ENCODE measurements at regions not wholly inside any gene's neighbourhood (a gene's known extent, or its start where the extent isn't known, plus 50 kb on each side); places are given as distances from the start of the nearest gene placed in this dataset.

DNA sequence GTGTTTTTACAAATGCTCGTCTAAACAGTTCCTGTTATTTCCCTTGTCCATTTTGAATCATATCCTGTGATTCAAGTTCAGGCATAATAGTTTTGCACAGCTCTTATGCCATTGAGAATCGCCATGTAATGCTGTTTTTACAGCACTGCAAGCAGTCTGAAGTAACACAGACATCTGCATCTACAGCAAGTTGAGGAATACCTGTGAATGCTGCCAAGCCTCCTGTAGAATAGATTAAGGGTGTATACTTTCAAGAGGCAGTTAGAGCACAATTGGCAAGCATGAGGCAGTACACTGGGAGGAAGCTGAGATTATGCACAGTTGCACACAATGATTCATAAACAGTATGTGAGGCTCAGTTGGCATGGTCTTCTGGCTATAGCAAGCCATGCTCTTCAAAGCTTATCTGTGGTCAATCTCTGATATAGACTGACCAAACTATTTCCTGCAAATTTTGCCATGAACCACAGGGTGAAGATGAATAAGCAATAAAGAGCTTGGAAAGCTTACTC lies 121.9 kb upstream of the AKR1E2 start:
- ATAC-seq (ENCODE audit: low read depth) (no peak), DNase-seq (no peak)
- Mint-ChIP-seq H3K27me3 (peaks cover 4% of the 10 kb centered on the region), H3K4me3 (no peak overlapping the region), H3K9me3 (ENCODE audit: insufficient read depth) (no peaks in the 10 kb centered on the region), H3K27ac (no peak overlapping the region), H3K4me1 (peaks cover 6% of the 10 kb centered on the region)
- no peaks in the 10 kb centered on the region for H3K79me2 ChIP-seq (ENCODE audit: control insufficient read depth, insufficient read depth, low read length)
- 30% methylated on average over 2 of the region's 2 CpGs for WGBS (ENCODE audit: insufficient coverage)
- no peak for TF ChIP-seq EZH2 (IDR thresholded peaks at IDR 0.05; ENCODE audit: borderline replicate concordance, insufficient read depth, low read depth, low read length, poor library complexity, severe bottlenecking)
- TF ChIP-seq, protein P1, sequence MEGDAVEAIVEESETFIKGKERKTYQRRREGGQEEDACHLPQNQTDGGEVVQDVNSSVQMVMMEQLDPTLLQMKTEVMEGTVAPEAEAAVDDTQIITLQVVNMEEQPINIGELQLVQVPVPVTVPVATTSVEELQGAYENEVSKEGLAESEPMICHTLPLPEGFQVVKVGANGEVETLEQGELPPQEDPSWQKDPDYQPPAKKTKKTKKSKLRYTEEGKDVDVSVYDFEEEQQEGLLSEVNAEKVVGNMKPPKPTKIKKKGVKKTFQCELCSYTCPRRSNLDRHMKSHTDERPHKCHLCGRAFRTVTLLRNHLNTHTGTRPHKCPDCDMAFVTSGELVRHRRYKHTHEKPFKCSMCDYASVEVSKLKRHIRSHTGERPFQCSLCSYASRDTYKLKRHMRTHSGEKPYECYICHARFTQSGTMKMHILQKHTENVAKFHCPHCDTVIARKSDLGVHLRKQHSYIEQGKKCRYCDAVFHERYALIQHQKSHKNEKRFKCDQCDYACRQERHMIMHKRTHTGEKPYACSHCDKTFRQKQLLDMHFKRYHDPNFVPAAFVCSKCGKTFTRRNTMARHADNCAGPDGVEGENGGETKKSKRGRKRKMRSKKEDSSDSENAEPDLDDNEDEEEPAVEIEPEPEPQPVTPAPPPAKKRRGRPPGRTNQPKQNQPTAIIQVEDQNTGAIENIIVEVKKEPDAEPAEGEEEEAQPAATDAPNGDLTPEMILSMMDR (IDR thresholded peaks at IDR 0.05): no peak
- H3K4me3 ChIP-seq (ENCODE audit: control extremely low read depth in 1 of 5, extremely low read depth in 1 of 5, insufficient read depth in 1 of 5, low read depth in 2 of 5, low read length in 4 of 5): no peak overlapping the region
- ChIA-PET CTCF (no interaction called here), POLR2A (no interaction called here)
- no peaks in the 10 kb centered on the region for H4K20me1 ChIP-seq (ENCODE audit: control insufficient read depth, insufficient read depth, low read length, poor library complexity, severe bottlenecking)
- H3K9me3 ChIP-seq (ENCODE audit: control extremely low read depth in 1 of 3, control insufficient read depth in 2 of 3, insufficient read depth in 1 of 3, low read length in 2 of 3): no peaks in the 10 kb centered on the region
- no peak overlapping the region for H3K4me2 ChIP-seq (replicated peaks; ENCODE audit: low read depth, low read length, poor library complexity, severe bottlenecking)
- no peaks in the 10 kb centered on the region for H3K36me3 ChIP-seq (replicated peaks in 1 of 2; ENCODE audit: control extremely low read depth in 1 of 2, control insufficient read depth in 1 of 2, extremely low read depth in 1 of 2, insufficient read depth in 2 of 2, low read length in 1 of 2)
- peaks cover 0 to 3% (median 0%) of the 10 kb centered on the region in 4 experiments for H3K27me3 ChIP-seq (replicated peaks in 1 of 4; ENCODE audit: control extremely low read depth in 1 of 4, control insufficient read depth in 3 of 4, insufficient read depth in 4 of 4, low read length in 3 of 4)
- H3K4me1 ChIP-seq (ENCODE audit: control insufficient read depth in 2 of 2, insufficient read depth in 2 of 2, low read length in 2 of 2): peaks cover 0 to 6% of the 10 kb centered on the region in 2 donors
- no peak overlapping the region for H3K9ac ChIP-seq (ENCODE audit: low read length)
- intact Hi-C loops (cut with micrococcal nuclease): no loop called here
- H3K27ac ChIP-seq (ENCODE audit: low read length in 2 of 2): no peak overlapping the region
- no peak overlapping the region for H2AFZ ChIP-seq (ENCODE audit: insufficient read depth, low read depth, low read length, poor library complexity, severe bottlenecking)

DNA sequence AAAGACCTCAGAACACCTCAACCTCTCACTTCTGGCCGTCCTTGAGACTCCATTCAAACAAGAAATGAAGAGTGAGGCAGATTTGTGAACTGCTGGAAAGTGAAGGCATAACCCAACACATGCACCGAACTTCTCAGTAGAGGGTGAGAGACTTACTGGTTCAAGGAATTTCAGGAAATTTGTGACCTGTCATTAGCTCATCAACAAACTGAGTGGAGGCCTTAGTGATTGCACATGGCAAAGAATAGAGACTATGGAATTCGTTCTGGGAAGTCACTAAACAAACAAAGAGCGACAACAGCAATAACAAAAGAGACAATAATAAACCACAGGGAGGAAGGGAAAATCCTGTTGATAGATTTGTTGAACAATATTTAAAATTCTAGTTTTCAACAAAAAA lies 125.0 kb upstream of the AKR1E2 start:
- no peak for TF ChIP-seq EZH2 (IDR thresholded peaks at IDR 0.05; ENCODE audit: borderline replicate concordance, insufficient read depth, low read depth, low read length, poor library complexity, severe bottlenecking)
- TF ChIP-seq, protein P1 (IDR thresholded peaks at IDR 0.05): no peak
- Histone ChIP-seq H3K9me3 (ENCODE audit: control extremely low read depth in 1 of 3, control insufficient read depth in 2 of 3, insufficient read depth in 1 of 3, low read length in 2 of 3) (no peaks in the 10 kb centered on the region), H3K27me3 (replicated peaks in 1 of 4; ENCODE audit: control extremely low read depth in 1 of 4, control insufficient read depth in 3 of 4, insufficient read depth in 4 of 4, low read length in 3 of 4) (no peaks in the 10 kb centered on the region), H3K79me2 (ENCODE audit: control insufficient read depth, insufficient read depth, low read length) (no peaks in the 10 kb centered on the region), H3K9ac (ENCODE audit: low read length) (no peak overlapping the region), H3K36me3 (replicated peaks in 1 of 2; ENCODE audit: control extremely low read depth in 1 of 2, control insufficient read depth in 1 of 2, extremely low read depth in 1 of 2, insufficient read depth in 2 of 2, low read length in 1 of 2) (no peaks in the 10 kb centered on the region), H4K20me1 (ENCODE audit: control insufficient read depth, insufficient read depth, low read length, poor library complexity, severe bottlenecking) (no peaks in the 10 kb centered on the region), H3K4me3 (ENCODE audit: control extremely low read depth in 1 of 5, extremely low read depth in 1 of 5, insufficient read depth in 1 of 5, low read depth in 2 of 5, low read length in 4 of 5) (no peak overlapping the region), H3K27ac (ENCODE audit: low read length in 2 of 2) (no peak overlapping the region), H3K4me1 (ENCODE audit: control insufficient read depth in 2 of 2, insufficient read depth in 2 of 2, low read length in 2 of 2) (peaks cover 0 to 6% of the 10 kb centered on the region in 2 donors), H3K4me2 (replicated peaks; ENCODE audit: low read depth, low read length, poor library complexity, severe bottlenecking) (no peak overlapping the region), H2AFZ (ENCODE audit: insufficient read depth, low read depth, low read length, poor library complexity, severe bottlenecking) (no peak overlapping the region)
- ATAC-seq (ENCODE audit: low read depth): no peak
- Mint-ChIP-seq H3K27ac (no peak overlapping the region), H3K4me3 (no peak overlapping the region), H3K27me3 (peaks cover 3% of the 10 kb centered on the region), H3K4me1 (peaks cover 6% of the 10 kb centered on the region), H3K9me3 (ENCODE audit: insufficient read depth) (no peaks in the 10 kb centered on the region)
- WGBS (ENCODE audit: insufficient coverage): 100% methylated on average over 1 of the region's 4 CpGs
- ChIA-PET POLR2A (no interaction called here), CTCF (no interaction called here)
- intact Hi-C loops (cut with micrococcal nuclease): no loop called here
- no peak for DNase-seq

All from B cell (primary cell).